Fibroblast of lung (primary cell): ENCODE measurements at regions not wholly inside any gene's neighbourhood (a gene's known extent, or its start where the extent isn't known, plus 50 kb on each side); places are given as distances from the start of the nearest gene placed in this dataset.

Source experiments
- DNase-seq, 2 donors: peaks; one replicate each; pipeline versions ENCODE4 v3.0.0 to v3.0.0-alpha.2; 2010; ENCODE audit warnings: low read depth in 2 of 2
- H2AFZ ChIP-seq: 2 replicates; pipeline ENCODE4 v1.5.1; 2012; ENCODE audit warnings: low read length, control low read depth, inconsistent platforms
- H3K27ac ChIP-seq: 2 replicates; pipeline ENCODE4 v1.5.1; 2011; ENCODE audit warnings: low read length, control low read depth; ENCODE audit not compliant: insufficient read depth
- H3K27me3 ChIP-seq: 2 replicates; pipeline ENCODE4 v1.5.1; 2011; ENCODE audit warnings: mild to moderate bottlenecking, low read length; ENCODE audit not compliant: control insufficient read depth, insufficient read depth
- H3K36me3 ChIP-seq: 2 replicates; pipeline ENCODE4 v1.5.1; 2011; ENCODE audit warnings: low read length; ENCODE audit not compliant: control insufficient read depth, insufficient read depth
- H3K4me1 ChIP-seq: 2 replicates; pipeline ENCODE4 v1.5.1; 2011; ENCODE audit warnings: low read length; ENCODE audit not compliant: control insufficient read depth, insufficient read depth; ENCODE audit errors: extremely low read depth
- H3K4me2 ChIP-seq: 2 replicates; pipeline ENCODE4 v1.5.1; 2011; ENCODE audit warnings: low read length, control low read depth; ENCODE audit not compliant: insufficient read depth; ENCODE audit errors: extremely low read depth
- H3K4me3 ChIP-seq, 4 experiments: fragments of 200-600 bp in 1 of 4; sonication (generic) in 1 of 4; replicated peaks in 1 of 4; 2 replicates each; pipeline ENCODE4 v1.5.1; 2011 to 2016; ENCODE audit warnings: low read length in 4 of 4, low read depth in 3 of 4, mild to moderate bottlenecking in 3 of 4, control low read depth in 2 of 4, inconsistent platforms in 1 of 4, mixed read lengths in 1 of 4; ENCODE audit not compliant: insufficient read depth in 1 of 4; ENCODE audit errors: control extremely low read depth in 1 of 4
- H3K79me2 ChIP-seq: 2 replicates; pipeline ENCODE4 v1.5.1; 2012; ENCODE audit warnings: mild to moderate bottlenecking, low read length, inconsistent platforms; ENCODE audit not compliant: control insufficient read depth, insufficient read depth
- H3K9ac ChIP-seq: 2 replicates; pipeline ENCODE4 v1.5.1; 2011; ENCODE audit warnings: mild to moderate bottlenecking, low read length, control low read depth; ENCODE audit not compliant: insufficient read depth
- H3K9me3 ChIP-seq: 2 replicates; pipeline ENCODE4 v1.5.1; 2012; ENCODE audit warnings: low read depth, low read length; ENCODE audit not compliant: control insufficient read depth, insufficient read depth
- H4K20me1 ChIP-seq: 2 replicates; pipeline ENCODE4 v1.5.1; 2011; ENCODE audit warnings: low read length; ENCODE audit not compliant: control insufficient read depth, insufficient read depth; ENCODE audit errors: extremely low read depth
- EZH2 ChIP-seq: IDR thresholded peaks from 2 replicates; pipeline ENCODE4 v1.5.1; 2012; ENCODE audit warnings: low read length, control low read depth, mild to moderate bottlenecking; ENCODE audit errors: missing control alignments
- TF ChIP-seq, protein P1 (sequence below), 2 donors: IDR thresholded peaks in 1 of 2; conservative IDR thresholded peaks in 1 of 2; 1 replicate in 1 of 2; 2 replicates in 1 of 2; pipeline ENCODE4 v1.5.1; 2011 to 2012; ENCODE audit warnings: low read length in 2 of 2, control low read depth in 1 of 2, inconsistent platforms in 1 of 2, low read depth in 1 of 2, mild to moderate bottlenecking in 1 of 2

DNA sequence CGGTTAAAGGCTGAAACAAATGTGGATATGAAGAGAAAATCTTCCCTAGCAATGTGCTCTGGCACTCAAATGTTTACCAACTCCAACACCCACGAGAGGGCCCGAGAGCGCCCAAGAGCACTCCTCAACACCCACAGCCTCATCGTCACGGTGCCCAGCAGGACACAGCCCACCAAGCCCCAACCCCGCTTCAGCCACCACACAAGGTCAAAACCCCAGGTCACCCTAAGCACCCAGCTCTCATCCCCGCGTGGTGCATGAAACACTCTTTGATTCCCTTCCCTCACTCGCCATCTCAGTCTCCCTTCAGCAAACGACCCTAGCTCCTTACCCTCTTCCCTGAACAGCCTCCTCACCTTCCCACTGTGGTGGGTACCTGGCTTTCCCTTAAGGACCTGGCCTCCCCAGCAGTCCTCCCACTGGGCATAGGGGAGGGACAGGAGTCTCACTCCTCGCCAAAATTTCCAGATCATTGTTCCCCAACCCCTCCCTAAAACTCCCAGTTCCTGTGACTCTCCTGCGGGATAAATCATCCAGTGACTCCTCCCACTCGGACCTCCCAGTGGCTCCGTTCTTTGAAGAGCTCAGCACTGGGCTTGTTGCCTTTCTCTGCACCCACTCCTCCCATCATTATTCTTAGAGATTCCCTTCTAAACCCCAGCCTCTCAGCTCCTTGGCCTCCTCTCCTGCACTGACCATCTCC is 170.4 kb upstream of the SYT6 start:
- Histone ChIP-seq H3K4me2 (no peak overlapping the region), H4K20me1 (no peaks in the 10 kb centered on the region), H3K4me1 (peaks cover 11% of the 10 kb centered on the region), H3K79me2 (no peaks in the 10 kb centered on the region), H3K9me3 (no peaks in the 10 kb centered on the region), H3K4me3 (no peak overlapping the region), H3K36me3 (no peaks in the 10 kb centered on the region), H2AFZ (no peak overlapping the region), H3K9ac (no peak overlapping the region), H3K27me3 (peaks cover 2% of the 10 kb centered on the region), H3K27ac (no peak overlapping the region)
- no peak for DNase-seq
- TF ChIP-seq EZH2, result no peak
- TF ChIP-seq, protein P1, sequence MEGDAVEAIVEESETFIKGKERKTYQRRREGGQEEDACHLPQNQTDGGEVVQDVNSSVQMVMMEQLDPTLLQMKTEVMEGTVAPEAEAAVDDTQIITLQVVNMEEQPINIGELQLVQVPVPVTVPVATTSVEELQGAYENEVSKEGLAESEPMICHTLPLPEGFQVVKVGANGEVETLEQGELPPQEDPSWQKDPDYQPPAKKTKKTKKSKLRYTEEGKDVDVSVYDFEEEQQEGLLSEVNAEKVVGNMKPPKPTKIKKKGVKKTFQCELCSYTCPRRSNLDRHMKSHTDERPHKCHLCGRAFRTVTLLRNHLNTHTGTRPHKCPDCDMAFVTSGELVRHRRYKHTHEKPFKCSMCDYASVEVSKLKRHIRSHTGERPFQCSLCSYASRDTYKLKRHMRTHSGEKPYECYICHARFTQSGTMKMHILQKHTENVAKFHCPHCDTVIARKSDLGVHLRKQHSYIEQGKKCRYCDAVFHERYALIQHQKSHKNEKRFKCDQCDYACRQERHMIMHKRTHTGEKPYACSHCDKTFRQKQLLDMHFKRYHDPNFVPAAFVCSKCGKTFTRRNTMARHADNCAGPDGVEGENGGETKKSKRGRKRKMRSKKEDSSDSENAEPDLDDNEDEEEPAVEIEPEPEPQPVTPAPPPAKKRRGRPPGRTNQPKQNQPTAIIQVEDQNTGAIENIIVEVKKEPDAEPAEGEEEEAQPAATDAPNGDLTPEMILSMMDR (conservative IDR thresholded peaks at IDR 0.05 in 1 of 2, IDR thresholded peaks at IDR 0.05 in 1 of 2; ENCODE audit: low read depth in 1 of 2, low read length in 2 of 2), result no peak

DNA sequence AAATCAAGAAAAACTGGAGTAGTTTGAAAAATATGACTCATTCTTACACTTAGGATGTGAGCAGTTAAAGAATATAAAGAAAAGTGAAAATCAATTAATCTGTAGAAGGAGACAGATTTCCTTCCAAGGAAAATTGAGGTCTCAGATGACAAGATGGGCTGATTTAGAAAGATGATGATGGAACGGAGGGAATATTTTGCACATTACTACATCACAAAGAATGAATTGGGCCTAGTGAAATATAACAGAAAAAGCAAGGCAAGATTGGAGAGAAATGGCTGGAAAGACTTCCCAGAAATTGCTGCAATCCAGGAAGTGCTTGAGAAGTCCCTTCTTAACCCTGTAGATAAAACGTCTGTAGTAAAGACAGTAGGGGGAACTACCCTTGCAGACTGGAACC is 169.1 kb upstream of the SYT6 start:
- no peaks in the 10 kb centered on the region for H3K79me2 ChIP-seq
- no peaks in the 10 kb centered on the region for H3K9me3 ChIP-seq
- no peak overlapping the region for H2AFZ ChIP-seq
- no peaks in the 10 kb centered on the region for H3K36me3 ChIP-seq
- H4K20me1 ChIP-seq, result no peaks in the 10 kb centered on the region
- no peak overlapping the region for H3K9ac ChIP-seq
- H3K27me3 ChIP-seq, result no peaks in the 10 kb centered on the region
- no peak for TF ChIP-seq EZH2
- TF ChIP-seq, protein P1 (conservative IDR thresholded peaks at IDR 0.05 in 1 of 2, IDR thresholded peaks at IDR 0.05 in 1 of 2; ENCODE audit: low read depth in 1 of 2, low read length in 2 of 2), result no peak
- DNase-seq, result peak in 1 of 2 donors; percentile 76
- no peak overlapping the region for H3K27ac ChIP-seq
- no peak overlapping the region for H3K4me3 ChIP-seq
- no peak overlapping the region for H3K4me2 ChIP-seq
- peaks cover 11% of the 10 kb centered on the region for H3K4me1 ChIP-seq

DNA sequence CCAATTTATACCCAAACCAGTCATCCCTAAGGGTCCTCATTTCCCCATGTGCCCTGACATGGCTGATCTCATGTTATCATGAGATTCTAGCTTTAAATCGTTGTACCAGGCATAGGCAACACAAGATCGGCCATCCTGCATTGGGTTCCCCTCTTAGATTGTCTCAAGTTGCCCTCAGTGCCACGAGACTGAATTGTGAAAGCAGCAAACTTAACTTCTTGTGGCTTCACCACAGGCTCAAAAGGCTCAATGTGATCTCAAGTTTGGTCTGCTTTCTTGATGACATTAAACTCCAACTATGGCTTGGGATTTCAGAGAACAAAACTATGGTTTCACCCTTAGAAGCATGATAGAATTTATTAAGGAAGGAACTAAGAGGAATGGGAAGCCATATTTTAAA is 168.5 kb upstream of the SYT6 start:
- H4K20me1 ChIP-seq, result no peaks in the 10 kb centered on the region
- H3K27me3 ChIP-seq, result no peaks in the 10 kb centered on the region
- no peak for DNase-seq
- peaks cover 11% of the 10 kb centered on the region for H3K4me1 ChIP-seq
- H3K79me2 ChIP-seq, result no peaks in the 10 kb centered on the region
- H3K9ac ChIP-seq, result no peak overlapping the region
- H3K4me2 ChIP-seq, result no peak overlapping the region
- H2AFZ ChIP-seq, result no peak overlapping the region
- no peaks in the 10 kb centered on the region for H3K9me3 ChIP-seq
- no peaks in the 10 kb centered on the region for H3K36me3 ChIP-seq
- TF ChIP-seq EZH2, result no peak
- TF ChIP-seq, protein P1 (conservative IDR thresholded peaks at IDR 0.05 in 1 of 2, IDR thresholded peaks at IDR 0.05 in 1 of 2; ENCODE audit: low read depth in 1 of 2, low read length in 2 of 2), result no peak
- H3K4me3 ChIP-seq, result no peak overlapping the region
- no peak overlapping the region for H3K27ac ChIP-seq
